PFSK-1 (cell line): ENCODE measurements at regions not wholly inside any gene's neighbourhood (a gene's known extent, or its start where the extent isn't known, plus 50 kb on each side); places are given as distances from the start of the nearest gene placed in this dataset.

Experiments used
- POLR2AphosphoS5 ChIP-seq: IDR thresholded peaks from 2 replicates; pipeline ENCODE4 v1.6.1; 2012; ENCODE audit warnings: low read depth, mild to moderate bottlenecking, control low read depth, low read length, moderate library complexity
- SIN3A ChIP-seq: IDR thresholded peaks from 2 replicates; pipeline ENCODE4 v1.6.1; 2012; ENCODE audit warnings: mild to moderate bottlenecking, low read length, moderate library complexity, borderline replicate concordance; ENCODE audit not compliant: insufficient read depth
- TF ChIP-seq, protein P1 (sequence below), 2 experiments: IDR thresholded peaks; 2 replicates each; pipeline versions ENCODE4 v1.6.1 to v1.8.0; 2011 to 2012; ENCODE audit warnings: low read depth in 2 of 2, low read length in 2 of 2, control low read depth in 1 of 2, inconsistent platforms in 1 of 2, mild to moderate bottlenecking in 1 of 2, moderate library complexity in 1 of 2; ENCODE audit not compliant: insufficient read depth in 1 of 2

DNA sequence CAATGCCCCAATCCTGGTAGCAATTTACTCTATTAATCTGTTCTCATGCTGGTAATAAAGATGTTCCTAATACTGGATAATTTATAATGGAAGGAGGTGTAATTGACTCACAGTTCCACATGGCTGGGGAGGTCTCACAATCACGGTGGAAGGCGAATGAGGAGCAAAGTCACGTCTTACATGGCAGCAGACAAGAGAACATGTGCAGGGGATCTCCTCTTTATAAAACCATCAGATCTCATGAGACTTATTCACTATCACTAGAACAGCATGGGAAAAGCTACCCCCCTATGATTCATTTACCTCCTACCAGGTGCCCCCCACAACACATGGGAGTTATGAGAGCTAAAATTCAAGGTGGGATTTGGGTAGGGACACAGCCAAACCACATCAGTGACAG lies 872.2 kb downstream of the ANKRD7 start:
- TF ChIP-seq, protein P1, sequence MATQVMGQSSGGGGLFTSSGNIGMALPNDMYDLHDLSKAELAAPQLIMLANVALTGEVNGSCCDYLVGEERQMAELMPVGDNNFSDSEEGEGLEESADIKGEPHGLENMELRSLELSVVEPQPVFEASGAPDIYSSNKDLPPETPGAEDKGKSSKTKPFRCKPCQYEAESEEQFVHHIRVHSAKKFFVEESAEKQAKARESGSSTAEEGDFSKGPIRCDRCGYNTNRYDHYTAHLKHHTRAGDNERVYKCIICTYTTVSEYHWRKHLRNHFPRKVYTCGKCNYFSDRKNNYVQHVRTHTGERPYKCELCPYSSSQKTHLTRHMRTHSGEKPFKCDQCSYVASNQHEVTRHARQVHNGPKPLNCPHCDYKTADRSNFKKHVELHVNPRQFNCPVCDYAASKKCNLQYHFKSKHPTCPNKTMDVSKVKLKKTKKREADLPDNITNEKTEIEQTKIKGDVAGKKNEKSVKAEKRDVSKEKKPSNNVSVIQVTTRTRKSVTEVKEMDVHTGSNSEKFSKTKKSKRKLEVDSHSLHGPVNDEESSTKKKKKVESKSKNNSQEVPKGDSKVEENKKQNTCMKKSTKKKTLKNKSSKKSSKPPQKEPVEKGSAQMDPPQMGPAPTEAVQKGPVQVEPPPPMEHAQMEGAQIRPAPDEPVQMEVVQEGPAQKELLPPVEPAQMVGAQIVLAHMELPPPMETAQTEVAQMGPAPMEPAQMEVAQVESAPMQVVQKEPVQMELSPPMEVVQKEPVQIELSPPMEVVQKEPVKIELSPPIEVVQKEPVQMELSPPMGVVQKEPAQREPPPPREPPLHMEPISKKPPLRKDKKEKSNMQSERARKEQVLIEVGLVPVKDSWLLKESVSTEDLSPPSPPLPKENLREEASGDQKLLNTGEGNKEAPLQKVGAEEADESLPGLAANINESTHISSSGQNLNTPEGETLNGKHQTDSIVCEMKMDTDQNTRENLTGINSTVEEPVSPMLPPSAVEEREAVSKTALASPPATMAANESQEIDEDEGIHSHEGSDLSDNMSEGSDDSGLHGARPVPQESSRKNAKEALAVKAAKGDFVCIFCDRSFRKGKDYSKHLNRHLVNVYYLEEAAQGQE (IDR thresholded peaks at IDR 0.05; ENCODE audit: insufficient read depth in 1 of 2, low read depth in 2 of 2, low read length in 2 of 2) = no peak
- no peak for TF ChIP-seq POLR2AphosphoS5
- no peak for TF ChIP-seq SIN3A
